Stimulated activated CD4-positive, alpha-beta T cell treated with anti-CD3 and anti-CD28 coated beads, Interleukin-4, amount 100 ng/mL, for 4 hours (primary cell): ENCODE measurements at regions not wholly inside any gene's neighbourhood (a gene's known extent, or its start where the extent isn't known, plus 50 kb on each side); places are given as distances from the start of the nearest gene placed in this dataset.

Source experiments
- DNase-seq, 2 experiments: peaks; one replicate each; pipeline ENCODE4 v3.0.0-alpha.2; 2020

DNA sequence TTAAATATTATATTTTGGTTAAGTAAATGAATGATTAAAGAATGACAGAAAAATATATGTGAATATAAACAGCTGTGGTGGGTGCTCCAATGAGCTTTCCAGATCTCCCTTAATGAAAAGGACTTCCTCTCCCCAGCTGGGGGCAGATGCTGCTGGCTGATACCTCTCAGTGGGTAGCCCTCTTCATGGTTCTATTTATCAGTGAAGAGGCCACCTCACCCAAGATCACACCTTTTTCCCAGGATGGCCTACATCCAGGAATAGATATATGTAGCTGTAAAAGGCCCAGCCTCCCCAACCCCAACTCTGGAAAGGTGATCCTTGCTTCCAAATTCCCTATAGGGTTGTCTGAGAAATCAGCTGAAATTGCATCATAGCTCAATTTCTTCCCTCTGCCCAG is 135.2 kb upstream of the ACVR2A start:
- no peak for DNase-seq

DNA sequence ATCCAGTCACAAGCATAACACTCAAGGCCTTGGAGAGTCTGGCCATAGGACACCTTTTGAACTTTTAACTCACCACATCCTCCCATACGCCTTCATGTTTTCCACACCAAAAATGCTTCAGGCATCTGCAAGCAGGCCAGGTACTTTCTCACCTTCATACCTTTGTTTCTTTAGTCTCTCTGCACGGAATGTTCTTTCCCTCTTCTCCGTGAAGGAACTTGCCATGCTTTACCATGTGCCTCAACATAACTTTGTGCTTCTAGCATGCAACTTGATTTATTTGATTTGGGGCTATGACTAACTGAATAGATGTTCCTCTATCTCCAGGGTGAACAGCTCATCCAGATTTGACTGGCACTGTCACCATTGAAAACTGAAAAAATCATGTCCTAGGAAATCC is 141.7 kb upstream of the ACVR2A start:
- no peak for DNase-seq

DNA sequence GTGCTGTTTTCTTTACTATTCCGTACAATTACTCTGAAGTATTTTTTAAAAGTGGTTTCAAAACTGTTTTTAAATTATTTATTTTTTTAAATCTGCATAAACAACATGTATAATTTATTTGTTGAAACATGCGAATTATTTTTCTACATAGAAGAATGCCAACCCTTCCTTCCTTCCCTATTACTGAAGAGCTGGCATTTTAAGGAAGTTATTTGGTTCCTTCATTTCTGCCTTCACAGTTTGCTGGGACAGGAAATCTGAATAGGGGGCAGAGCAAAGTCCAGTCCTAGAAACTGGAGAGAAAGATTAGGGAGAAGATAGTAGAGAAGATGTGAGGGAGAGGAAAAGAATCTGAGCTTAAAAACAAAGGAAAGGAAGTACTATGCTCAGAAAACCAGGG is 146.7 kb upstream of the ACVR2A start:
- no peak for DNase-seq

DNA sequence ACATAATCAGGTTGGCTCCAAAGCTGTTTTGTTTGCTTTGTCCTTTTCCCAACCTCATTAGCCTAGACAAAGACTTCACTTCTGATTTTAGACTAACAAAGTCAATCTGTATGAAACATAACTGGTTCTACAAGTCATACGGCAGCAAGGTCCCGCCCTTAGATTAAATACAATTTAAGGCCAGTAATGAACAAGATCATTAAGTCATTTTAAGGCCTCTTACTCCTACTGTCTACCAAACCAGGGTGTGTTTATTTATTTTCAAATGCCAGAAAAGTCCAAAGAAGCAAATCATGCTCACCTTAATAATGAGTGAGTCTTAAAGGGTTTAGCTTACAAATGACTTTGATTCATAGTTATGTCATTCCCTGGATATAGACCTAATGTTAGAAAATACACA is 148.4 kb upstream of the ACVR2A start:
- DNase-seq: no peak

DNA sequence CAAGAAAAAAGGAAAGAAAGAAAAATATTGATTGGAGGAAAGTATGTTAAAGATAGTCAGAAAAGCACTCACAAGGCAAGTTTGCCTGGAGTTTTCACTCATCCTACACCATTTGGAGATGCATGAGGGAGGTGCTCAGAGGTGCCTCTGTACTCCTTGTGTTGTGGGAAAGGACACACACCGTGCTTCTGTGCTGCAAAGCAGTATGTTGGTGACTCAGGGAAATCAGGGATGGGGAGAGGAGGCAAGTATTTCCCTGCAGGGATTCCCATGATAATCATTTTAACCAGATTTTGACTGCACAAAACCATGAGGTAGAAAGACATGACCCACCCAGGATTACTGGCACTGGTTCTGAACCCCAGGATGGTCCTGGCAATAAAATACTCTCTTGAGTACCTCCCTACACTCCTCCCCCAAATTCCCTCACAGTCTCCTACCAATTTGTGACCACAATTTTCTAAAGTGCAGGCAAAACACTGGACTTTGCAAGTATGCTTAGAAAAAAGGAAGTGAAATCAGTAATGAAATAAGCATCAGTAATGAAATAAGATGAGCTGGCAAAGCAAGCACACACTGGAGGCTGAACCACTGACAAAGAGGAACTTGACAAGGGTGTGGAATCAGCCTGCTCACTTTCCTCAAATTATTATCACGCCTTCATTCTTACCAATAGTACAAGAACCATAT is 155.5 kb upstream of the ACVR2A start:
- DNase-seq: no peak

DNA sequence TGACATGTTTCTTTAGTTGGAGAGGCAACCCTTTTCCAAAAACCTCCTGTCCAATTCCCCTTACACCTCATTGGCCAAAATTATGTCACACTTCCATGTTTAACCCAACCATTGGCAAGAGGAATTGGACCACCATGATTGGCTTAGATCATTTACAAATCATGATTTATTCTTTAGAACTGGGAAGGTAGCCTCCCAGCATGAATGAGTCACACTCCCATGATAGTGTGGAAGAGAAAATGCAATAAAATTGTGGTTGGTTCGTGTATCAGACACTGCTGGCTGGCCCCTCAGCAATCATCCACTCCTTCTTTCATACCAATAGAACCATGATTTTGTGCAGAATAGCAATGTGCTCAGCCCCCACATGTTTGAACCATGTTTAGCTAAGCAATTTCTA is 156.6 kb upstream of the ACVR2A start:
- no peak for DNase-seq

DNA sequence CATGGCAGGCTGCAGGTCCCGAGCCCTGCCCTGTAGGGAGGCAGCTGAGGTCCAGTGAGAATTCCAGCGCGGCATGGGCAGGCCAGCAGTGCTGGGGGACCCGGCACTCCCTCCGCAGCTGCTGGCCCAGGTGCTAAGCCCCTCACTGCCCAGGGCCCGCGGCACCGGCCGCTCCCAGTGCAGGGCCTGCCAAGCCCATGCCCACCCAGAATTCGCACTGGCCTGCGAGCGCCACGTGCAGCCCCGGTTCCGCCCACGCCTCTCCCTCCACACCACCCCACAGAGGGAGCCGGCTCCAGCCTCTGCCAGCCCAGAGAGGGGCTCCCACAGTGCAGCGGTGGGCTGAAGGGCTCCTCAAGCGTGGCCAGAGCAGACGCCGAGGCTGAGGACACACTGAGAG is 158.5 kb upstream of the ACVR2A start:
- no peak for DNase-seq

DNA sequence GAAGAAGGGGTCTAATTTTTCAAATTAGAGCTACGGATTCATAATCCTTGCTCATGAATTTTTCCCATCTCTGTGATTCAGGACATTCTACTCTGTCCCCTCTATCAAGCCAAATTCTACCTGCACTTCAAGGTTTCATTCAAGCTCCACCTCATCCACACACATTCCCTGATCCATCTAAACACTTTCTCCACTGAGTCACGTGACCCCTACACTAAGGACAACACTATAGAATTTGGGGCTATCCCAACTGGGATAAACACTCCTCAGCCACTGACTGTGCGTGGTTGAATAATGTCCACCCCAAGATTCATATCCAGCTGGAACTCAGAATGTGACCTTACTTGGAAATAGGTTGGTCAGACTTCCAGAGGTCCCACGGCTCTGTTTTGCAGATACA is 159.9 kb upstream of the ACVR2A start:
- DNase-seq: no peak

DNA sequence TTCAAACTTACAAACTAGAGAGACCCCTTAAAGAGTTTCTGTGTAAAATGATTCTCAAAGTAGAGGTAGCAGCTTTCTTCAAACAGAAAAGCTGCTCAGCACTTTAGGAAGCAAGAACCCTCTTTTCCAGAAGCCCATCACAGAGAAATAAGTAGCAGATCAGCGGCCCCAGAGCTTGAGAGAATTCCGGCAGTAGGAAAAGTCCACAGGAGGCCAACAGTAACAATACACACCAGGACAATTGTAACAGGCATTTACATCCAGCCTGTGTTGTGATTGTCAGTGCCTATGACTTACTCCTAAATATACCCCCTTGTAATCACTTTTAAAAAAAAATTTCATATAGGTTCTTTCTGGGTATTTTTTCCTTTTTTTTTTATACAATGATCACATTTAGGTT is 161.4 kb upstream of the ACVR2A start:
- DNase-seq: no peak

DNA sequence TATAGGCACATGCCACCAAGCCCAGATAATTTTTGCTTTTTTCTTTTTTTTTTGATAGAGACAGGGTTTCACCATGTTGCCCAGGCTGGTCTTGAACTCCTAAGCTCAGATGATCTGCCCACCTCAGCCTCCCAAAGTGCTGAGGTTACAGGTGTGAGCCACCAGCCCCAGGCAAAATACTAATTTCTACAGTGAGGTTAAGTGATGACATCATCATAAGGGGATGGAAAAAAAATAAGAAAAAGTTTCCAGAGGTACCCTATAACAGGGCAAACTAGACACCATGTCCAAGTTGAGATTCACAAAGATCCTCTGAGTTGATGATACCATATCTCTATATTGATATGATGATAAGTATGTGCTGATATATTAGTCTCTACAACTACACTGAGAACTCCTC is 163.7 kb upstream of the ACVR2A start:
- DNase-seq: no peak

DNA sequence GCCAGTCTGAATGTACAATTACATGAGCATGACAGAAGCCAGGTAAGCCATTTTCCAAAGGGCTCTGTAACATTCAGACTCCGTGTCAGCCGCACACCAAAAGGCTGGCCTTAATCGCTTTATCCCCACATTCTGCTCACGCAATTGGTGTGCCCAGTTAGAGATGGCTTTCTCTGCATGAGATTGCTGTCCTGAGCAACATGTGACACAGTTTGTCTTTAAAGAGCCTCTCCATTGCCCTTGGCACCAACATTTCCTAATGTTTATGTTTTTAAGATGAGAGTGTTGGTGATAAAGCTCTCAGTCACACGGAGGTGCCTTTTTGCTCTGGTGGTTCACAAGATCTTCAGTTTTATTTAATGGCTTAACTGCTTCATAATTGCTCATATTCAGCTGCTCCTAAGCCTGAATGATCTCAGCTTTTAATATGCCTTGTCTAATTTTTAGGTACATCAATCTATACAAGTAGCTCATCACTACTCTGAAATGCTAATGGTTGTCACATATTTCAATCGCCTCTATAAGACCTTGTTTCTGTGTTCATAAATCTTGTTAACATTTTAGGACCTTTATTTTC is 164.8 kb upstream of the ACVR2A start:
- no peak for DNase-seq

DNA sequence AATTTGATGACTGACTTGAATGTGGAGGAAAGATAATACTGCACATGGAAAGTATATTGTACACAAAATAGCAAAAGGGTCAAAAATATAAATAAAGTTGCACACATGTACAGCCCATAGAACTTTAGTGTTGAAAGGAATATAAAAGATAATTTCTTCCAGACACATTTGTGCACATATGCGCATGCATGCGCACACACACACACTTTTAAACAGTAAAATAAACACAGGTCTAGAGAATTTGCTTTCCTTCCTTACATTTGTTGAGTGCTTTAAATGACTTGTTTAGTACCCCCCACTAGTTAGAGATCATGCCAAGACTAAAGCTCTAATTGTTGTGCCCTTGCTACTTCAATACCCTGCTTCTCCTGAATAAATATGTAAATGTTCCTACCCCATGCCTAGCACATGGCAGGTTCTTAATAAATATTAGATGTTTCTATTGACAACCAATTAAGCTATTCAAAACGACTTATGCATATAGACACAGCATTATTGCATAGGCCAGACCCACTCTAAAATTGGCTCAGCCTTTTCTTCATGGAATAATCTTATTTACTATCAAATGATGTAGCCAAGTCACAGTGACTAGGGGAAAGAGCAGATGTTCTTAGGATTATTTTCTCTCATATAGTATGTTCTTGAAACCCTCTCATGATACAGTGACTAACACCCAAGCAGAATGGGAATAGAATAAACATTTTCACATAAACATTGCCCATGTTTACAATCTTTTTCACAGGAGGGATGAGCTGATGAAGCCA is 165.5 kb upstream of the ACVR2A start:
- no peak for DNase-seq

DNA sequence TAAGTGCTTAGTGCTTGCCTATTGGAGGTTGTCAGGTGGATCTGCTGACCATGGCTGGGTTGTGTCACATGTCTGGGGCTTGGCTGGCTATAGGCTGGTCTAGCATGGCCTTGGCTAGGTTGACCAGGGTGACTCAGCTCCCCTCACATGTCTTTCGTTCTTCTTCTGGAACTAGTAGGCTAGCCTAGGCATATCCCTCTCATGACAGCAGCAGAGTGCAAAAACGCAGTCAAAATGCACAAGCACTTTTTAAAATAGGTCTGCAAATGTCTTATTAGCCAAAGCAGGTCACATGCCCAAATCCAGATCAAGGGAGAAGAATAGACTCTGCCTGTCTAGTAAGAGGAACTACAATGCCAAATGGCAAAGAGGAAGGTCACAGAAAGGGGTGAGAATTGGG is 179.7 kb upstream of the ACVR2A start:
- no peak for DNase-seq

DNA sequence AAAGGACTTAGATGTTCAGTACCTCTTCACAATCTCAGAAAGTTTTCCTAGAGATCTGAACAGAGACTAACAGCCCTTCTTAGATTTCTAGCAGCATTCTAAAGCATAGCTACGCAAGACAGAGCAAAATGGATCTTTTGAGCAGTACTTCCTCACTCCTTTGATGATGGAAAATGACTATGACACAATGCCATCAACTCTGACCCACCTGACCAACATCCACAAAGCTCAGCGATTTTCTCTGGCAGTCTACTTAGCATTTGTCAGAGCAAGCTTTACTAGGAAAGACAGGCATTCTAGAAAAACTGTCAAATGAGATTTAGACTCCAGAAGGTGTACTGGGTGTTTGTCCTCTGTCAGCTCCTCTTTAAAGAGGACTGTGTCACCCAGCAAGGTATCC is 180.9 kb upstream of the ACVR2A start:
- no peak for DNase-seq

DNA sequence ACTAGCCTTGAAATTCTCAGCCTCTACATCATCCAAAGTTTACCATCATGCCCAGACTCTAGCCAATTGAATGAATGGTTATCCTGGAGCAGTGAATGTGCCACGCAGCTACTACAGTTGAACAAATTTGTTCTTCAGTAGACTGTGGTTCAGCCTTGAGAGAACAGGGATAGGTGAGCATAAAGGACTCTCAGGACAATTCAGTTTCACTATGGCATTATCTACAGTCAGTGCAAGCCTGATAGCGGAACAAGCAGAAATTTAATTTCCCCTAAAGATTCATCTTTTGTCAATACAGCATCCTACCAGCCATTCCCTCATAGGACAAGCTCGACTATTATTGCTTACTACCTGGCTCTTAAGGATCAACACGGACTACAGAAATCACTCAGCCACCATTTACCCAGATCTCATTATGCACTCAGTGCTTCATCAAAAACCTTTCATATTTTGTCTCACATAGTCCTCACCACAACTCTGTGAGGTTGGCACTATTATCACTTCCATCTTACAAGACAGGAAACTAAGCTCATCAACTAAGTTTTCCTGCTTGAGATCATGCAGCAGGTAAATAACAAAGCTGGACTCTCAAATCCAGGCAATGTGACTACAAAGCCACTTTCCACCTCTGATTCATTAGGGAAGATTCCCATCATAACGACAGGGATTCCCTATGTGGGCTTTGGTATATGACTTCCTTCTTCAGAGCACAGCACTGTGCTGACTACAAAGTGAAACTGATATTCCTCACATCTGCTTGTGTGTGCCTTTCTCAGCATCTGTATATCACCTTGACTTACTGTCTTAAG is 181.5 kb upstream of the ACVR2A start:
- DNase-seq: no peak

DNA sequence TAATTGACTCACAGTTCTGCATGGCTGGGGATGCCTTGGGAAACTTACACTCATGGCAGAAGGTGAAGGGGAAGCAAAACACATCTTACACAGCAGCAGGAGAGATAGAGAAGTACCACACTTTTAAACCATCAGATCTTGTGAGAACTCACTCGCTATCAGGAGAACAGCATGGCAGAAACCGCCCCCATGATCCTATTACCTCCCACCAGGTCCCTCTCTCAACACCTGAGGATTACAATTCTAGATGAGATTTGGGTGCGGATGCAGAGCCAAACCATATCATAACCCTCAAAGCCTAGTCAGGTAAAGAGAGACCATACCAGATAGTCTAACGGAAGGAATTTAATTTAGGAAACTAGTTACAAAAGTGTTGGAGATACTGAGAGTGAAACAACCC is 182.6 kb upstream of the ACVR2A start:
- no peak for DNase-seq

DNA sequence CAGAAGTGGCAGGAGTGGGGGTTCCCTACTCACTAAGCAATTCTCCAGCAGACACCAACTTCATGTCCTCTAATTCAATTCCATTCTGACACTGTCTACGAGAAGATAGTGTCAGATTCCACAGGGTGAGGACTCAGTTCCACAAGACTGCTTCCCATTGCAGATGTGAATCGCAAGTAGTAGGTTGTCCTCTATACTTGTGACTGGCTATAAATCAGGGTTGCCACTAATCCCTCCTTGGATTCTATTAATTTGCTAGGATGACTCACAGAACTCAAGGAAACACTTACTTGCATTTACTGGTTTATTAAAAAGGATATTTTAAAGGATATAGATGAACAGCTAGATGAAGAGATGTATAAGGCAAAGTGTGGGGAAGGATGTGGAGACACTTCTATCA is 184.1 kb upstream of the ACVR2A start:
- no peak for DNase-seq

DNA sequence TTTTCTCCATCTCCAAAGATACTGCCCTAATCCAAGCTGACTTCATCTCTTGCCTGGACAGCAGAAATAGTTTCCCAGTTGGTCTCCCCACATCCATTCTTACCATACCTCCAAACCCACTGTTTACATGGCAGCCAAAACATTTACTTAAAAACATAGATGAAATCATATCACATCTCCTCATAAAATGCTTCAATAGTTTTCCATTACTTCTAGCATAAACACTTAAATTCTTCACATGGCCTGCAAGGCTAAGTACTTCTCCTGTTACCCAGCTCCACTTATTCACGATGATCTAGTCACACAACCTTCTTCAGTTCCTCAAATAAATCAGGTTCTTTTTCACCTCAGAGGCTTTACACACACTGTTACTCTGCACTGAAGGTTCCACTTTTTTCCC is 185.8 kb upstream of the ACVR2A start:
- DNase-seq: no peak

DNA sequence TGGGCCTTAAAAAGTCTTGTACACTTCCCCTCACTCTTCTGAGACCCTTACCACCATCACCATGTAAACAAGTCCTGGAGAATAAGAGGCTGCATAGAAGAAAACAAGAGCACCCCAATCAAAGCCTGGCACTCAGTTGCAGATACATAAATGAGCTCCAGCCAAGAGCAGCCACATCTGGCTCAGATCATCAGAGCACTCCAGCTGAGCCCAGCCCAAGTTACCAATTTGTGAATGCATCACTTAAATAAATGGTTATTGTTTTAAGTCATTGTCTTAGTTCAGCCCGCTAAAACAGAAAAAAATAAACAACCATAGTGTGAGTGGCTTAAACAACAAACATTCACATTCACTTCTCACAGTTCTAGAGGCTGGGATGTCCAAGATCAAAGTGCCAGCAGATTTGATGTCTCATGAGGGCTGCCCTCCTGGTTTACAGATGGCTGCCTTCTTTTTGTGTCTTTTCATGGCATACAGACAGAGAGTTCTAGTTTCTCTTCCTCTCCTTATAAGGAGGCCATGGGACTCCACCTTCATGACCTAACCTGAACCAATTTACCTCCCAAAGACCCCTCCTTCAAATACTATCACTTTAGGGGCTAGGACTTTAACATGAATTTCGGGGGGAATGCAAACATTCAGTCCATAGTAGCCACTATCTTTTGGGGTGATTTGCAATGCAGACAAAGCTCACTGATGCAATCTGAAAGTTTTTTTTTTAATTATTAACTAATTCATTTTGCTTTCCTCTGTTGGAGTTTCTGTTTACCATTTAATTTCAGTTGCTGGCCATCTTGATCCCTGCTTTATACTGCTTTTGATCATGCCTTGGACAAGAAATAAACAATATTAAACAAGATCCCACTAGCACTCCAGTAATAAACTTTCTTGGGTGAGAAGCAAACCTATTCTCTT is 187.5 kb upstream of the ACVR2A start:
- DNase-seq: no peak

DNA sequence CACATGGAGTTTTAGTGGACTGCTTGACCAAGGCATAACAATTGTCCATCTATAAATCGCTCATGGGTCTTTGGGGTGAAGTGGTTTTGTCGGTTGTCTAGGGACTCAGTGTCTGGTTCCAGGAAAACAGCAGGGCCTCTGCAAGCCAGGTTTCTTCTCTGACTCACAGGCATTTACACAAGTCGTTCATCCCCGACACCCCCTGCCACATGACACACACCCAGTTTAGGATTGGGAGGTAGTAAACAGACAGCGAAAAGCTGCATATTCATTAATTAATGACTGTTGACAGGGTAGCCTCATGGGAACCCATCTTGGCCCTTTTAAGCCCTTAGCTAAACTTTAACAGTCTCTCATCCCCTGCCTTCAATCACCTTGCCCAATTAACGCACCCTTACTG is 194.8 kb upstream of the ACVR2A start:
- DNase-seq: no peak

DNA sequence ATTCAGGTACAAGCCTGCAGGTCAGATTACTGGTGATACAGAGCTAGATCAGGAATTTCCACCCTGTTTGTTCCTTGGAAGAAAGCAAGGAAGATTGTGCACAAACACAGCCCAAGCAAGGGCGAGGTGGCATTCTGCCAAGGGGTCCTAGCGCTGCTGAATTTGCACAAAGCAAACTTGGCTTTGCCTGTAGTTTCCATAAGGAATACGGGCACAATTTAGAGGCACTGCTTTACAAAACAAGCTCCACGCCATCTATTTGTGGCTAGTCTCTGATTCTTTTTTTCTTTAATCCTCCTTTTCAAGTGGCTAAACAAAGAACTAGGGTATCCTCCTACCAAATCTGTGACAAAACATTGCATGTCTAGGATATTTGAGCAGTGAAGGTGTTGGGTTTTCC is 195.5 kb upstream of the ACVR2A start:
- DNase-seq: no peak

DNA sequence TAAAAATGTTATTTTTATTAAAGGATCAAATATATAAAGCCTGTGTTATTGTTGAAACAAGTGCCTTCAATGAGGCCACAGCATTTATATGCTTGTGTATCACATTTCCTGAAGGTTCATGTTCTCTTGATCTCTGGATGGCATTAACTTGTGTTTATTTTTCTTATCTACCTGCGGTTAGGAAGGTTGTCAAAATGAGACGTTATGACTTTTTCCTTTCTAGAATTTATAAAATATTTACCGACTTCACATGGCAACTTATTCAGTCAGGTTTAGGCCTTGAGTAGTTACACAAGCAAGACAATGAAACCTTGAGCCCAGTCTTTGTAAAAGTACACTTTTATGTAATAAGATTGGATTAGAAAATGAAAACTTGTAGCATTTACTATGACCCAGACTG is 196.4 kb upstream of the ACVR2A start:
- DNase-seq: no peak

DNA sequence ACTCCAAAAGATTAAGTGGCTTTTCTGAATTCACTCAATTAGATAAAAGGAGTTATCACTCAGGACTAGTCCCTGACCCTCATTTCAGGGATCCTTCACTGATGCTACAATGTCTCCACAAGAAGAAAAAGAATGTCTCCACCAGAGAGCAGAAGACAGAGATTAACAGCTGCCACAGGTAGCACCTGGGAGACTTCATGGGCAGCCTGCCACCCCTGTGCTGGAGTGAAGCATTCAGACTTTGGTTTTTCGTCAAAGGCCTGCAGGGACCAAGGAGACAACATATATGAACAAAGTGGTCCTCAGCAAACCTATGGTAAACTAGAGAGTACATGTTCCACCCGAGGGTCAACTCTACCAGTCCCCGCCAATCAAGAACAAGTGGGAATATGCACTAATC is 197.0 kb upstream of the ACVR2A start:
- no peak for DNase-seq
